Hepatic stellate cell (primary cell): ENCODE measurements at regions not wholly inside any gene's neighbourhood (a gene's known extent, or its start where the extent isn't known, plus 50 kb on each side); places are given as distances from the start of the nearest gene placed in this dataset.
"Not testable (repeated sequence)": the region's sequence is repeated elsewhere in the genome, so short reads cannot be mapped to it uniquely, and the experiment has no call there.

Source experiments
- DNase-seq: peaks from one replicate; pipeline ENCODE4 v3.0.0; 2011; ENCODE audit warnings: low spot score

DNA sequence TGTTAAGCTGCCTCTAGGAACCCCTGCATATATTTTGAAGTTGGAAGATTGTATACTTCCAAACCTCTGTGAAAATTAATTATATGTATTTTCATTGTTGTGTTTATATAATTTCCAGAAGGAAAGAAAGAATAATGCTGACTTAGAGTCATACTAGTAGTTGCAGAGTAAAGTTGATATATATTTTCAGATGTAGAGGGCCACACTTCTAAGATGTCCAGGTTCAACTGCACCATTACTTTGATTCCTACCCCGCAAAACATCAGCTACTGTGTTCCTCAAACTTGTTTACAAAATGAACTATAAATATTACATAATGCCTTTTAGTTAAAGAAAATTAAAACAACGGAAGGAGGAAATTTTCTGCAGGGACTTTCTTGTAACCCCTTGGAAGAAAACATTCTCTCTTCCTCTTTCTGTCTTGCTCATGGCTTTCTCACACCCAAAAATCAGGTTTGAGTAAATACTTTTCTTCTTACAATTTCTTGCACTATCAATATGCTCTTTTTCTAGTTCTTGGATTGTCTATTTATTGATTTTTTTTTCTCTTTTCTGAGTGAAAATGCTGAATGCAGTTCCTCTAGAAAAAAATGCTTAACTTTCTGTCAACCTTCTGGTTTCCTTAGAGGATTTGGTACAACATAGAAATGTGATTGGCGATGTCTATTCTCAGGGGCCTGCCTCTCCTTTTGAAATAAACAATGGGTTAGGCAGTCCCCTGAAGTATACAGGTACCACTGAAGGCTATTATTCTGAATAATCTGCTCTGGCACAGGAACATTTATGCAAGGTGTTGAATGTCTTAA is 867.8 kb downstream of the TTLL7 start:
- DNase-seq: no peak

DNA sequence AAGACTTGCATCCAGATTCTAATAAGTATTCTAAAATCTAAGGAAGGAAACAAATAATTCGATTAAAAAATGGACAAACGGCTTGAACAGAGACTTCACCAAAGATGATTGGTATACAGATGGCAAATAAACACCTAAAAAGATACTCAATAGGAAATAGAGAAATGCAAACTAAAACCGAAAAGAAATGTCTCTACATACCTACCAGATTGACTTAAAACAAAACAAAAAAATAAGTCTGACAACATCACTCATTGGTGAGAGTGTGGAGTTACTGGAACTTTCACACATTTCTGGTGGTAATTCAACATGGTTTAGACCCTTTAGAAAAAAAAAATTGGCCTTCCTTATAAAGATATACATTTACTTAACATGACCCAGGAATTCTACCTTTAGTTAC is 869.8 kb downstream of the TTLL7 start:
- no peak for DNase-seq

DNA sequence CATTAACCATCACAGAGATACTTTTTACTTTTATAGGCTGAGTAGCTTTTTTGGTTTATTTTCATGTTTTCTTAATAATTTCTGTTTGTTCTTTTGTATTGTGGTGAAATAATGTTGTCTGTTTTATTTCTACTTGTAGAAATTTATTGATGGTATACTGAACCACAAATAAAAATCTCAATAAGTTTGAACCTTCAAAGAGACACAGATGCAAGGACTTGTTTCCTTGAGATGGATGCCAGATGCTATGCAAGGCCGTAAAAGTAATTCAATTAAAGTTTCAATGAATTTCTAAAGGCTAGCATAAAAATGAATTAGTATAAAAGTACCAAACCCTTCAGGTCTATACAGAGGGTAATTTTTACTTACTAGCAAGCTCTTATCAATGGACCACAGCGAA is 873.5 kb downstream of the TTLL7 start:
- no peak for DNase-seq

DNA sequence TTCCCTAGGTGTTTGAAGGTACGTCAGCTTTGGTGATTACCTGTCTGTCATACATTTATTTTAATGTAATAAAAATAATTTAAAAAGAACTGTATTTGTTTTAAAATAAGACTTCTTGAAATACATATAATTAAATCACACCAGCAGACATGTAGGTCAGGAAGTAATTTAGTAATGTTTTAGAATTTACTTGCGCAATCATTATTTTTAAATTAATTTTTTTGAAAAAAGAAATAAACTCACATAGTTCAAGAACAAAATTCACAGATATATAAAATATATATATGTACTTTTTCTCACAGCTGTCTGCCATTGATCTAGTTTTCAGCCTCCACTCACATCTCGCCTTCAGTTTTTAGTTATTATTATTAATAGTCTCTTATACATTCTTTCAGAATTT is 875.9 kb downstream of the TTLL7 start:
- DNase-seq: no peak

DNA sequence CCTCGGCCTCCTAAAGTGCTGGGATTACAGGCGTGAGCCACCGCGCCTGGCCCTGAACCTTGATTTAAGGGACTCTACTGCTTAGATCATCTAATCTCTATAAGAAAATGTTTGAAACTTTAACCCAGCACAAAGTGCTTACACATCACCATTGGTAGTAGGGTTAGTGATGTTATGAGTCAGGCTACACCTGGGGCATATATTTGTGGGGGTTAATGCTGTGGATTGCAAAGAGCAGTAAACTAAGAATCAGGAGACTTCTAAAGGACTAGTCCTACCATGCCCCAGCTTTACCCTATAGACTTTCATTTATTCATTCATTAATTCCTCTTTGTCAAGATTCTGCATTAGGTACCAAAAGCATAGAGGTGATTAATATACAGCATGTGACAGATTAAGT is 880.5 kb downstream of the TTLL7 start:
- DNase-seq: no peak

DNA sequence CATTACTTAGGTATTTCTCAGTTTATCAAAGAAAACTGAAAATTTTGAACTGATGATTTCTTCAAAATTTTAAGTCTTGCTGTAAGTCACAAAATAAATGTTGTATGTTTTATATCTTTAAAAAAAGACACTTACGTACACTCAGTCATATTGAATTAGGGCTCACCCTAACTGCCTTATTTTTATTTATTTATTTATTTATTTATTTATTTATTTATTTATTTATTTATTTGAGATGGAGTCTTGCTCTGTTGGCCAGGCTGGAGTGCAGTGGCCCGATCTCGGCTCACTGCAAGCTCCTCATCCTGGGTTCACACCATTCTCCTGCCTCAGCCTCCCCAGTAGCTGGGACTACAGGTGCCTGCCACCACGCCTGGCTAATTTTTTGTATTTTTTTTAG is 881.9 kb downstream of the TTLL7 start:
- DNase-seq: not testable (repeated sequence)

DNA sequence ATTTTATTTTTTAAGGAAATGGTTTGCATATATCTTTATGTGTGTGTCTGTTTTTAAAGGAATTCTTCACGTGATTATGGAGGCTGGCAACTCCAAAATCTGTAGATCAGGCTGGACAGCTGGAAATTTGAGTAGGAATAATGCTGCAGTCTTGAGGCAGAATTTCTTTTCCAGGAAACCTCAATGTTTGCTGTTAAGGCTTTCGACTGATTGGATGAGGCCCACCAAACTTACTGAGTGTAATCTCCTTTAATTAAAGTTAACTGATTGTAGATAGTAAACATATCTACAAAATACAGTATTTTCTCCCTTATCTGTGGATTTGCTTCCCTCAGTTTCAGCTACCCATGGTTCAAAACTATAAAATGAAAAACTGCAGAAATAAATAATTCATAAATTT is 883.1 kb downstream of the TTLL7 start:
- no peak for DNase-seq

DNA sequence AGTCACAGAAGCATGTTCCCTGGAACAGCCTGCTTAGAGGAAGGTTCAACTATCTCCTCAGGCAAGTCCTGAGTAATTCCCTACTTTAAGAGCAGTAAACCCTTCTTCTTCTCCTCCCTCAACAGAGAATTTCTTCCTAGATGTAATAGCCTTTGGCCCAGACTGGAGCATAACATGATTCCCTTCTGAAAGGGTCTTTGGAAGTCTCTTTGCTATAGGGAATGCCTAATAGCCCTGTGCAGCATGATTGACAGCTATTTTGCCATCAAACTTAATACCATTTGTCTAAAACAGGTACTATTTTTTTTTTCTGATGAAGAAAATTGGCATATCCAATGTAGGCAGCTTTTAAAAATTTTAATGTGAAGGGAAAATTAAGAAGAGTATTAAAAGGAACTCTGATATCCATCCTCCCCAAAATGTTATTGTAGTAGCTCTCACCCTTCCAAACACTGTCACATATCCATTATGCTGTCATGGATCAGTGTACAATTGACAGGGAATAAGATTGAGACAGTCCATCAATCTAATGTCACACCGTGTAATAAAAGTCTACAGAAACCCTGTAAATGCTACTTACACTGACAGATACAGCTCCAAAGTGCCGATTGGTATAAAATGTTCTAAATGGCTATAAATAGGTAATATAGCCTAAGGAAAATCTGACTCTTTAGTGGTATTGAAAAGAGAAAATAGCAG is 884.6 kb downstream of the TTLL7 start:
- no peak for DNase-seq

DNA sequence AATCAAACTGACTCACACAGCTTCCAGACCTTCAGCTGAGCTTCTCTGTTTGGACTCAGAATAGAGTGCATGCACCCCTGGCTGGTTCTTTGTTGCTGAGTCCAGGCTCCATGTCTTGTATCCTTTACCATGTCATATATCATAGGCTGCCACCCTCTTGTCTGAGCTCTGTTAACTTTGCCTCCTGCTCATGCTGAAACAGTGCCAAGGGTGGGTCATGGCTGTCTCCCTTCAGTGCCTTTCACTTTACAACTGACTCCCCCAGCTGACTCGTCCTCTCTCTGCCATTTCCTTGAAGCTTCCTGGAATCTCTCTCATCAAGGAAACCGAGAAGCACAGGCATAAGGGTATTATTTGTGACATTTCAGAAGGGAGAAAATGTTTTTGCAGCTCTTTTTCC is 885.3 kb downstream of the TTLL7 start:
- no peak for DNase-seq

DNA sequence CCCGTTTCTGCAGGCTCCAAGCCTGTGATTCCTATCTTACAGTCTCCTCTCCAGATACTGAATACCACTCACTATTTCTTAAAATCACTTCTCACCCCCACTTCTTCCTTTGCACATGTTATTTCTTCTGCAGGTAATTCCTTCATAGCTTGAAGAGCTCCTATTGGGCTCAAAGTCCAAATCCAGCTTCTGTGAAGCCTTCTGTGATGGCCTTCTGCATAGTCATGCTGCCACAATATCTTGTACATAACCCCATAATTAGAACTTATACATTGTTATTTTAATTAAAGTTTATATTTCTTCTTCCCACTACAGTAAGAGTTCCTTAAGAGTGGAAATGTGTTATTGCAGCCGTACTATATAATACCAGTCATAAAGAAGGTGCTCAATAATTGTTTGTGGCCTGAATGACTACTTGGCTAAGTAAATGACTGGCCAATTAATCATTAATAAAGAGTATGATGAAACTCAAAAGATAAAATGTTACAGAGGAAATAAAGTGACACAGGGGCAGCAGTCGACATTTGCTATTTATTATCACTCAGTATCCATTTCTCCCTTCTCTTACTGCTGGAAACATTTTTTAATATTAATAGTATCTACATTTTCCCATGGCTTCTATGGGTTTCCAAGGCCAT is 886.6 kb downstream of the TTLL7 start:
- no peak for DNase-seq

DNA sequence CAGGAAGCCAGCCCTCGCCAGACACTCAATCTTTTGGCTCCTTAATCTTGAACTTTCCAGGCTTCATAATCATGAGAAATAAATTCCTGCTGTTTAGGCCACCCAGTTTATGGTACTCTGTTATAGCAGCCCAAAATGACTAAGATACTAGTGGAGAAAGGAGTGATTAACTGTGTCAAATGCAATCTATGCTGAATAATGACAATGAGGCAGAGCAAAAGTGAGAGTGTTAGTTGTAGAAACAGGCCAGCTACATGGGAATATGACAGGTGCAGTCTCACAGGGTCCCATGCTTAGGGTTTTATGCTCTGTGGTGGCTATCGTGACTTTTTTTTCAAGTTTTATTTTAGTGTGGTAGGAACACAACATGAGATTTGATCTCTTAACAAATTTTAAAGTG is 888.8 kb downstream of the TTLL7 start:
- DNase-seq: no peak

DNA sequence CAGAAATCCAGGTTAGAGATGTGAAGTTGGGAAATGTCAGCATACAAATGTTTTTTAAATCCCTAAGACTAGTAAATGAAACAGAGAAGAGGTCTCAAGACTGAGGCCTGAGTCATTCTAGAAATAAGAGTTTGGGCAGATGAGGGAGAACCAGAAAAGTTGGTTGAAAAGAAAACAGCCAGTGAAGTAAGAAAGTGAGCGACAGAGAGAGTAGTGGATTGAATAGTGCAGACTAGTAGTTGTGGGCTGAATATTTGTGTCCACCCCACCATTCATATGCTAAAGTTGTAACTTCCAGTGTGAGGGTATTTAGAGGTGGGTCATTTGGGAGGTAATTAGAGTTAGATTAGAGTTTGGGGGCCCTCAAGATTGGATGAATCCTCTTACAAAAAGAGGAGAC is 889.2 kb downstream of the TTLL7 start:
- DNase-seq: no peak

DNA sequence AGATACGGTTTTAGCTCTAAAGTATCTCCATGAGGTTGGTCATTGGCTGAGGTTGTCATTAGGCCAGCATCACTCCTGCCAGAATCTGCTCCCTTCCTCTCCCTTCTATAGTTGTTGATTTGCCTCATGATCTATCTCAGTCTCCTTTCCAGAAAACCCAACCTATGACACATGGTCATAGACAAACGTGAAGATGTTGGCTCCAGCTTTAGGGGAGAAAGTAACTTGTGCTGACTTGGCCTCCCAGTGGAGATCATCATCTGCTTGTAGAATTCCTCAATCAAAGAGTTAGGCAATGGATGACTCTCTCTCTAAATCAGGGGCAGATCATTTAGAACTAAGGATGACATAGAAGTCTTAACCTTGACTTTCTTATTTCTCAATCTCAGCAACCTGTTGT is 894.4 kb downstream of the TTLL7 start:
- DNase-seq: no peak

DNA sequence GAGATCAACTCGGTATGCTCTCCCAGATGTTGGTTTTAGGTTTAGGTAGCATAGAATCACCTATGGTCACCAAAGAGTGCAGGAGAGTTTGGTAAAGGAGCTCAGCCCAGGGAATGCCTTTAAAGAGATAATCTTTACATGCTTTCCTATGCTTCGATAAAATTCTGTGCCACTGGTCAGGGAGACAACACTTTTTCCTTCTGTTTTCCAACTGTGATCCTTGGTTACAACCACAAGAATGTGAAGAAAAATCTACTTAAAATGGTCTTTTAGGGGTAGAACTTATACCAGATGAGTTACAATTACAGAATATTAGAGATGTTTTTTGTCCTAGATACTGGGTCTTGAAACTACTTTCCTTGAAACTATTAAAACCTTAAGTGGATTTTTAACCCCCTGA is 895.6 kb downstream of the TTLL7 start:
- DNase-seq: no peak

DNA sequence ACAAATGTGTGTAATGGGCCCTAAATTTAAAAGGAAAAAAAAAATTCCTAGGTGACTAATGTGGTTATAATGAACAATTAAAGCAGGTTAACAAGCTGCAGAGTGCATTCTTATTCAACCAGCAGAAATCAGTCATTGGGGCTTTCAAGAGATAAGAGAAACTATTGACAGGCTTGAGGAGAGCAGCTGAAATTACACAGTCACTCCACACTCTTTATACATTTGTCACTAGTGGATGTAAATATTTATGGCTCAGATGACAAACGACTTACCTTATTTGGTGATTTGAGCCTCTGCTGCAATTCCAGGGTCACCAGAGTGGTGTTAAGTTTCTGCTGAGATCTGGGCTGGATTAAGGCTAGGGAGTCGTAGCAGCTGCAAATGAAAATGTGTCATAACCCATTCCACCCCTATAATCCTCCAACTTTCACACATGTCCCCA is 896.3 kb downstream of the TTLL7 start:
- peak; percentile 7 for DNase-seq

DNA sequence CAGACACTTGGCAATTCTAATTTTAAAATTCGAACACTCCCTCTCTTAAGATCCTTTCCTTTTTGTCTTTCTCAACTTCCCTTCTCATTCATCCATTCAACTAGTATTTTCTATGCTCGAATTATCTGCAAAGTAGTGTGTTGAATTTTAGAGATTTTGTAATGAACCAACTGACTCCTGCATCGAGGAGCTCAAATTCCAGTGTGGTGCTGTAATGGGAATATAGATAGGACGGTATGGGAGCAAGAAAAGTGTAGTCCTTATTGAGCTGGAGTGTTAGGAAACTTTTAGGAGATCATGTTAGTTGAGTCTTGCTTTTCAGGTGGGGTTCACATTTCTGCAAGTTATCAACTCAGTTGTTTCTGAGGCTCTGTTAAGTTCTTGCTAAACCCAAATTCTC is 897.5 kb downstream of the TTLL7 start:
- no peak for DNase-seq

DNA sequence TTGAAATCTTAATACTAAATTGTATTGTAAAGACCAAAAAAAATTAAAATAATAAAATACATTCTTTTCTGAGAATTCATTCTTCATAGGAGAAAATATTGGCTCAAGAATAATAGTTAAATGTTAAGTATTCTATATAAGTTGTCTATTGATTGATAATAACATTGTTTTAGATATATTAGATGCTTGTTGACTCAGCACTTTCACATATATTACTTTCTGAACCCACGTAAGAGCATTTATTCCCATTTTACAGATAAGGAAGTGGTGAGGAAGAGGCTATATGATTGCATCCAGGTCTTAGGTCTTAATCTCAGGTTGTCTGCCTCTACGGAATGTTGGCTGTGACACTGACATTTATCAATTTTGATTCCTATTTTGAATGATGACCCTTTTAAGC is 898.8 kb downstream of the TTLL7 start:
- DNase-seq: no peak

DNA sequence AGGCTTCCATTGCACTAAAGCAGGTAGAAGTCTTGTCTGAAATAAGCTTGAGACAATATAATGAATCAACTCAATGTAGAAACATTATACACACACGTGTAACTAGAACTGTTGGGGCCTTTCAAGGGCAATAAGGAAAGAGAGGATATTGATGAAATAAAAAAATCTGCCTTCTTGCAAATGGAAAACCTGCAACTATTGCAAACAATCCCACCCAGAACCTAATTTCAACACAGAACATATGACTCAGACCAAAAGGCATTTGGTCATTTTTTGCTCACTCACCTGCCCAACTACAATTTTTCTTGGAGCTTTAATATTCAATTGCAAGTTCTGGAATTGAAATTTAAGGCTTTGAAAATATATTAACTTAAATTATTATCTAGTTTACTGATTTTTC is 900.1 kb downstream of the TTLL7 start:
- DNase-seq: no peak

DNA sequence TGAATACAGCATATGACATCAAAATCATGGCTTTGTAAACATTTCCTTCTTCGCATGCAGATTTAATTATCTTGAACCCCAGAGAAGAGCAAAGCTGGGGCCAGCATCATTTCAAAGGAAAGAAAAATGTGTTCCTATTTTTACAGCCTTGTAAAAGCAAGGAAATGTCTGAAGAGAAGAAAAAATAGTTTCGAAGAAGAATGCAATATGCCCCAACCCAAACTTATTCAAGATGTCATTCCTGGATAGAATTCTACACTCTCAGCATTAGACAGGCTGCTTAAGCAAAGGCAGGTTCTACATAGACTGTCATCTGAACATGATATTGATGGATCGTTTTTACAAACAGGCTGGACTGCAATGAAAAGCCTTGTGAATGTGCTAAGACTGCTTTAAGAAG is 900.8 kb downstream of the TTLL7 start:
- no peak for DNase-seq

DNA sequence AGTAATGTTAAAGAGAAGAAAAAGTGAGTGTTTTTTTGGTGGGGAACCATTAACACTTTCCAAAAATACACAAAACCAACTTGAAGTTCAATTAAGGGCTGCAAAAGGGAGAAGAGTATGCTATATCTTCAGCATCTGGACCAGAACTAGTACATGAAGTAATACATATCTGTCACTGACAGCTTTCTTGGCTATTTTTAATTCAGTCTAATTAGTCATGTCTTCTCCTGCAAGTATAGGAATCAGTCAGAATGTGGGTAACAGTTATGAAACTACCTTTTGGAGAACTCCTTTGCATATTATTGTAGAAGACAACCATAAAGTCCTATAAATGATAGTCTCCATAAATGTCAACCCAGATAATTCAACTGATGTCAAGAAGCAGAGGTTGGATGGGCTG is 901.2 kb downstream of the TTLL7 start:
- no peak for DNase-seq

DNA sequence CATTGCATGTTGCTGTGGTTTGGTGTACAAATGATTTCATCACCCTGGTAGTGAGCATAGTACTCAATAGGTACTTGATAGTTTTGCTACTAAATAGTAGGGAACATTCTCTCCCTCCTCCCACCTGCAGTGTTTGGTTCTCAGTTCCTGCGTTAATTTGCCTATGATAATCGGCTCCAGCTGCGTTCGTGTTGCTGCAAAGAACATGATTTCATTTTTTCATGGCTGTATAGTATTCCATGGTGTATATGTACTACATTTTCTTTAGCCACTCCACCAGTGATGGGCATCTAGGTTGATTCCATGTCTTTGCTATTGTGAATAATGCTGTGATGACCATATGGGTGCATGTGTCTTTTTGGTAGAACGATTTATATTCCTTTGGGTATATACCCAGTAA is 903.4 kb downstream of the TTLL7 start:
- no peak for DNase-seq

DNA sequence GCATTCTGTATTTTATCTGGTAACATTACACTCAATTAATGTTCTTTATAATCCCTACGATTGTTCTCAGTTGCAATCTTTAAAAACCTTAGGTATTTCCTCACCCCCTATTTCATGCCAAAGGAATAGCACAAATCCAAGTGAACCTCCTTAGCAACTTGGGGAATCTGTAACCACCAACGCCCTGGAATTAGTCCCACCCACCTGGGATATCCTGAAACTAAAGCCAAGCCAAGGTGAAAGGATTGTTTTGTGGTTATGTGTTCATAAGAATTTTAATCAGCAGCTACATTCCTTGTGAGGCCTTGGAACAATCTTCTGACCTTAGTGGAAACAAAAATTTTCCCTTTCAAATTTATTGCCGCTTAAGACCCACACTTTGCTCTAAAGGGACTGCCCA is 908.7 kb downstream of the TTLL7 start:
- no peak for DNase-seq

DNA sequence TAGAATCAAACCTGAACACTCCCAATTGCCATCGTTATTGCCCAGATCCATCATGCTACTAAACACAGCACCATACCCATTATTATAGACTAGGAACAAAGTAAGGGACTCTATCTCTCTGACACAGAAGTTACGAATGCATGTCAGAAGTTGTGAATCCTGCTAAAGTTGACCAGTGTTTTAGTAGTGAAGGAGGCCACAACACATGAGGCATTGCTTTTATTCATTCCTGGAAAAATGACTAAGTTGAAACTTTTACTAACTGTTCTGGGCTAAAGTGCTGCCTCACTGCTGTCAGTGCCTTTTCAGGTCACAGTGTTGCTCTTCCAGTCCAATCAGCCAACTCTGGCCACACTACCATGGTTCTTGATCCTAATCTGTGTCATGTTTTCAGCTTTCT is 911.1 kb downstream of the TTLL7 start:
- no peak for DNase-seq
